Prostate gland (tissue), 2 donors: ENCODE measurements at regions not wholly inside any gene's neighbourhood (a gene's known extent, or its start where the extent isn't known, plus 50 kb on each side); places are given as distances from the start of the nearest gene placed in this dataset.

Experiments used
- POLR2A ChIP-seq: fragments of 450-650 bp; IDR thresholded peaks from one replicate; pipeline ENCODE4 v1.6.1; 2016; ENCODE audit warnings: antibody characterized with exemption, mild to moderate bottlenecking
- POLR2AphosphoS5 ChIP-seq: sonication (generic); formaldehyde crosslinking; IDR thresholded peaks from one replicate; pipeline ENCODE4 v1.6.1; 2017; ENCODE audit warnings: antibody characterized with exemption
- TF ChIP-seq, protein P1 (sequence below), 4 experiments: fragments of 200-600 bp in 2 of 4; fragments of 450-650 bp in 2 of 4; sonication (generic) in 2 of 4; IDR thresholded peaks; 1 replicate in 3 of 4; 2 replicates in 1 of 4; pipeline ENCODE4 v1.5.1; 2016 to 2019; ENCODE audit warnings: antibody characterized with exemption in 4 of 4, mild to moderate bottlenecking in 2 of 4, moderate library complexity in 2 of 4

DNA sequence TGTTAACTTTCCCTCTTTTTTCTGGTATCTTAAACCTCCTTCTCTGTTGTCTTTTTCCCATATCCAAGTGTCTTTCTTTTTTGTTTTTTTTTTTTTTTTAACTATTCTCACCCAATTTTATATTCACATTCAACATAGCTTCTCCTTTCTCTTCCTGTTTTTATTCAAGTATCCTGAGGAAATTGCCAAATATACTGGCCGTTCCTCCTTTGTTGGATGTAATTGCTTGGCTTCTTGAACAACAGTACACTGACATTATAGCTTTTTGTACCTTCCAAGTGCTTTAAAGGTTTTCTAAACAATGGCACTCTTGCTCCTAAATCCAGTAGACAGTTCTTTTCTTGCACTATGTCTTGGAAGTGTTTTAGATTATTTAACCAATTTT lies 1146.8 kb downstream of the MAT2B start:
- TF ChIP-seq, protein P1, sequence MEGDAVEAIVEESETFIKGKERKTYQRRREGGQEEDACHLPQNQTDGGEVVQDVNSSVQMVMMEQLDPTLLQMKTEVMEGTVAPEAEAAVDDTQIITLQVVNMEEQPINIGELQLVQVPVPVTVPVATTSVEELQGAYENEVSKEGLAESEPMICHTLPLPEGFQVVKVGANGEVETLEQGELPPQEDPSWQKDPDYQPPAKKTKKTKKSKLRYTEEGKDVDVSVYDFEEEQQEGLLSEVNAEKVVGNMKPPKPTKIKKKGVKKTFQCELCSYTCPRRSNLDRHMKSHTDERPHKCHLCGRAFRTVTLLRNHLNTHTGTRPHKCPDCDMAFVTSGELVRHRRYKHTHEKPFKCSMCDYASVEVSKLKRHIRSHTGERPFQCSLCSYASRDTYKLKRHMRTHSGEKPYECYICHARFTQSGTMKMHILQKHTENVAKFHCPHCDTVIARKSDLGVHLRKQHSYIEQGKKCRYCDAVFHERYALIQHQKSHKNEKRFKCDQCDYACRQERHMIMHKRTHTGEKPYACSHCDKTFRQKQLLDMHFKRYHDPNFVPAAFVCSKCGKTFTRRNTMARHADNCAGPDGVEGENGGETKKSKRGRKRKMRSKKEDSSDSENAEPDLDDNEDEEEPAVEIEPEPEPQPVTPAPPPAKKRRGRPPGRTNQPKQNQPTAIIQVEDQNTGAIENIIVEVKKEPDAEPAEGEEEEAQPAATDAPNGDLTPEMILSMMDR (IDR thresholded peaks at IDR 0.05), result no peak
- TF ChIP-seq POLR2AphosphoS5, result no peak
- TF ChIP-seq POLR2A, result no peak
